BLaER1 treated with 17β-estradiol and CSF1 and Interleukin-3, amounts not matched to agents 10 nM and 100 nM (cell line): ENCODE measurements at regions not wholly inside any gene's neighbourhood (a gene's known extent, or its start where the extent isn't known, plus 50 kb on each side); places are given as distances from the start of the nearest gene placed in this dataset.

ENCODE experiments used
- H3K27ac ChIP-seq, 11 experiments: shearing (Covaris generic); formaldehyde crosslinking; 2 replicates each; pipeline ENCODE4 v1.8.1; 2022
- H3K27me3 ChIP-seq, 11 experiments: shearing (Covaris generic); formaldehyde crosslinking; 2 replicates each; pipeline ENCODE4 v1.8.1; 2022
- H3K36me3 ChIP-seq, 11 experiments: shearing (Covaris generic); formaldehyde crosslinking; 2 replicates each; pipeline ENCODE4 v1.8.1; 2022
- H3K4me1 ChIP-seq, 10 experiments: shearing (Covaris generic); formaldehyde crosslinking; 2 replicates each; pipeline ENCODE4 v1.8.1; 2022
- H3K4me2 ChIP-seq, 11 experiments: shearing (Covaris generic); formaldehyde crosslinking; 2 replicates each; pipeline ENCODE4 v1.8.1; 2022
- H3K4me3 ChIP-seq, 10 experiments: shearing (Covaris generic); formaldehyde crosslinking; 2 replicates each; pipeline ENCODE4 v1.8.1; 2022
- H3K9ac ChIP-seq, 11 experiments: shearing (Covaris generic); formaldehyde crosslinking; 2 replicates each; pipeline ENCODE4 v1.8.1; 2022
- H3K9me3 ChIP-seq, 11 experiments: shearing (Covaris generic); formaldehyde crosslinking; replicated peaks in 1 of 11; 2 replicates each; pipeline ENCODE4 v1.8.1; 2022
- H4K20me1 ChIP-seq, 11 experiments: shearing (Covaris generic); formaldehyde crosslinking; 2 replicates each; pipeline ENCODE4 v1.8.1; 2022
- Cebpa-rat ChIP-seq, 11 experiments: shearing (Covaris generic); IDR thresholded peaks; 2 replicates each; pipeline ENCODE4 v1.8.1; 2022

DNA sequence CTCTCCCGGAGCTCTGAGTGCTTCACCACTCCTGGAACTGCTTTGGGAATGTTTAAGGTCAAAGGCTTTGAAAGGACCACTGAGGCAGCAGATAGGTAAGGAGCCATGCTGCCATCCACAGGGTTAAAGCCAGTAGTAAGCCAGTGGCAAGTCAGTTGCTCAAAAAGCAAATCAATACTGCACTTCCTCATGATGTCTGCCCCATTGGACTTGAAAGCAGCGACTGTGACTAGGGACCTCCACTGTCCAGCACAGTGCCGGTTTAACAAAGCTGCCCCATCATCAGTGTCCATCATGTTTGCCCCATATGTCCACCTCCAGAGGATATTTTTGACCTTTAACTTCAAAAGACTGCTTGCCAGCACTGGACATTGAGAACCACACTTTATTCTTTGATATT, 49.9 kb upstream of the FGF13 start:
- Histone ChIP-seq H4K20me1 (peaks cover 0 to 8% (median under 1%) of the 10 kb centered on the region in 11 experiments; a peak in 8 of 22 replicates), H3K4me1 (no peaks in the 10 kb centered on the region), H3K27ac (no peak overlapping the region), H3K4me3 (no peak overlapping the region), H3K9me3 (no peaks in the 10 kb centered on the region), H3K36me3 (no peaks in the 10 kb centered on the region), H3K4me2 (no peak overlapping the region), H3K9ac (no peak overlapping the region), H3K27me3 (peaks cover 90 to 100% (median 98%) of the 10 kb centered on the region in 11 experiments)
- TF ChIP-seq Cebpa-rat (IDR thresholded peaks at IDR 0.05) = no peak
